ENCODE measurements at regions not wholly inside any gene's neighbourhood (a gene's known extent, or its start where the extent isn't known, plus 50 kb on each side); places are given as distances from the start of the nearest gene placed in this dataset.

DNA sequence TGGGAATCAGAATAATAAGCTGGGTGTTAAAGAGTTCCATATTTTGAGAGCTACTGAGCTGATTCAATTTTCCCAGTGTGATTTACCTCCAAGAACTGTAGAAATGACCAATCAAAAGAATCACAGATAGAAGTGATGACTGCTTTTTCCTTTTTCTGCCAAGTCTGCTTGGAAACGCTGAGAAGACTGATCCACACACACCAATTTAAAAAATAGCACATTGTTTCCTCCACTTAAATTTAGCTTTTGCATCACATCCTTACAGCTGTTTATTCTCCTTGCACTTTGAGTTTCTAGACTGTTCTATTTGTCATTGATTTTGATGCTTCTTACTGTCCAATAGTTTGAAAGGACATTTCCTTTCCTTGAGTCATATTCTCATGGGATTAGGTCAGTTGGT is 590.3 kb upstream of the CHAC2 start:
- Histone ChIP-seq H3K9me2 (replicated peaks; ENCODE audit: insufficient read depth, low read length) (no peaks in the 10 kb centered on the region), H2AFZ (ENCODE audit: low read depth, low read length, severe bottlenecking) (no peak overlapping the region), H3K79me2 (ENCODE audit: insufficient read depth, low read length) (no peaks in the 10 kb centered on the region), H3K36me3 (ENCODE audit: low read length) (no peaks in the 10 kb centered on the region), H3K9me3 (ENCODE audit: insufficient read depth, low read length) (no peaks in the 10 kb centered on the region), H3F3A (ENCODE audit: insufficient read depth) (no peaks in the 10 kb centered on the region), H4K20me1 (ENCODE audit: low read depth, low read length) (no peaks in the 10 kb centered on the region), H3K9ac (ENCODE audit: low read length) (no peak overlapping the region), H3K27me3 (ENCODE audit: low read length) (no peaks in the 10 kb centered on the region), H3K4me3 (ENCODE audit: insufficient read depth, low read length, poor library complexity, severe bottlenecking) (no peak overlapping the region), H3K4me2 (ENCODE audit: low read depth, low read length, poor library complexity, severe bottlenecking) (no peak overlapping the region), H3K27ac (ENCODE audit: low read depth, low read length) (no peak overlapping the region)
- TF ChIP-seq EZH2phosphoT487 (conservative IDR thresholded peaks at IDR 0.05; ENCODE audit: low read length) (no peak), CTCF (IDR thresholded peaks at IDR 0.05; ENCODE audit: insufficient read depth, low read length, poor library complexity, severe bottlenecking) (no peak)

- H3K27ac ChIP-seq (ENCODE audit: low read depth, low read length) = no peak overlapping the region
- no peaks in the 10 kb centered on the region for H3K9me3 ChIP-seq (ENCODE audit: insufficient read depth, low read length)
- H4K20me1 ChIP-seq (ENCODE audit: low read depth, low read length) = no peaks in the 10 kb centered on the region
- H3K27me3 ChIP-seq (ENCODE audit: low read length) = no peaks in the 10 kb centered on the region
- TF ChIP-seq EZH2phosphoT487 (conservative IDR thresholded peaks at IDR 0.05; ENCODE audit: low read length) = no peak
- no peak for TF ChIP-seq CTCF (IDR thresholded peaks at IDR 0.05; ENCODE audit: insufficient read depth, low read length, poor library complexity, severe bottlenecking)
- no peaks in the 10 kb centered on the region for H3K79me2 ChIP-seq (ENCODE audit: insufficient read depth, low read length)
- no peak overlapping the region for H3K4me3 ChIP-seq (ENCODE audit: insufficient read depth, low read length, poor library complexity, severe bottlenecking)
- no peak overlapping the region for H2AFZ ChIP-seq (ENCODE audit: low read depth, low read length, severe bottlenecking)
- H3K36me3 ChIP-seq (ENCODE audit: low read length) = no peaks in the 10 kb centered on the region
- no peak overlapping the region for H3K9ac ChIP-seq (ENCODE audit: low read length)
- no peaks in the 10 kb centered on the region for H3F3A ChIP-seq (ENCODE audit: insufficient read depth)
- no peaks in the 10 kb centered on the region for H3K9me2 ChIP-seq (replicated peaks; ENCODE audit: insufficient read depth, low read length)
- no peak overlapping the region for H3K4me2 ChIP-seq (ENCODE audit: low read depth, low read length, poor library complexity, severe bottlenecking)
These were observed 593.1 kb upstream of the CHAC2 start for GRCh38 chr2:53174539-53174938.

GRCh38 chr2:53173698-53174455 is 593.7 kb upstream of the CHAC2 start:
- TF ChIP-seq EZH2phosphoT487 (conservative IDR thresholded peaks at IDR 0.05; ENCODE audit: low read length) (no peak), CTCF (IDR thresholded peaks at IDR 0.05; ENCODE audit: insufficient read depth, low read length, poor library complexity, severe bottlenecking) (no peak)
- no peaks in the 10 kb centered on the region for H3K9me2 ChIP-seq (replicated peaks; ENCODE audit: insufficient read depth, low read length)
- H3K4me2 ChIP-seq (ENCODE audit: low read depth, low read length, poor library complexity, severe bottlenecking) = no peak overlapping the region
- no peaks in the 10 kb centered on the region for H3K27me3 ChIP-seq (ENCODE audit: low read length)
- H3K4me3 ChIP-seq (ENCODE audit: insufficient read depth, low read length, poor library complexity, severe bottlenecking) = no peak overlapping the region
- H3K27ac ChIP-seq (ENCODE audit: low read depth, low read length) = no peak overlapping the region
- H3K79me2 ChIP-seq (ENCODE audit: insufficient read depth, low read length) = no peaks in the 10 kb centered on the region
- no peaks in the 10 kb centered on the region for H4K20me1 ChIP-seq (ENCODE audit: low read depth, low read length)
- H3K9me3 ChIP-seq (ENCODE audit: insufficient read depth, low read length) = no peaks in the 10 kb centered on the region
- no peaks in the 10 kb centered on the region for H3F3A ChIP-seq (ENCODE audit: insufficient read depth)
- no peak overlapping the region for H2AFZ ChIP-seq (ENCODE audit: low read depth, low read length, severe bottlenecking)
- no peaks in the 10 kb centered on the region for H3K36me3 ChIP-seq (ENCODE audit: low read length)
- H3K9ac ChIP-seq (ENCODE audit: low read length) = no peak overlapping the region

Data from SU-DHL-6 (cell line).